Dedifferentiated amniotic fluid mesenchymal stem cell (primary cell): ENCODE measurements at regions not wholly inside any gene's neighbourhood (a gene's known extent, or its start where the extent isn't known, plus 50 kb on each side); places are given as distances from the start of the nearest gene placed in this dataset.
"Not testable (repeated sequence)": the region's sequence is repeated elsewhere in the genome, so short reads cannot be mapped to it uniquely, and the experiment has no call there.

ENCODE experiments used
- DNase-seq: peaks from one replicate; pipeline ENCODE4 v3.0.0-alpha.2; 2016; ENCODE audit errors: extremely low spot score

GRCh38 chr12:97713270-97713669 is 250.7 kb downstream of the RMST start:
- DNase-seq: no peak

GRCh38 chr12:97714107-97714563 is 251.5 kb downstream of the RMST start:
- DNase-seq: no peak

- no peak for DNase-seq
Observed at GRCh38 chr12:97716356-97716755, 253.8 kb downstream of the RMST start.

GRCh38 chr12:97723801-97724200 is 261.2 kb downstream of the RMST start:
- not testable (repeated sequence) for DNase-seq

- DNase-seq: no peak
Observed at GRCh38 chr12:97745406-97746101, 282.9 kb downstream of the RMST start.

GRCh38 chr12:97748298-97748697 is 285.7 kb downstream of the RMST start:
- no peak for DNase-seq

GRCh38 chr12:97751704-97752103 is 289.1 kb downstream of the RMST start:
- DNase-seq: no peak

- no peak for DNase-seq
Observed at GRCh38 chr12:97752129-97752528, 289.5 kb downstream of the RMST start.

- DNase-seq: no peak
Observed at GRCh38 chr12:97753332-97753731, 290.7 kb downstream of the RMST start.

- no peak for DNase-seq
Observed at GRCh38 chr12:97754306-97754705, 291.7 kb downstream of the RMST start.

- DNase-seq: no peak
Observed at GRCh38 chr12:97756066-97756666, 293.6 kb downstream of the RMST start.

- no peak for DNase-seq
Observed at GRCh38 chr12:97756741-97757140, 294.1 kb downstream of the RMST start.

- DNase-seq: no peak
Observed at GRCh38 chr12:97757481-97758193, 295.0 kb downstream of the RMST start.

- no peak for DNase-seq
Observed at GRCh38 chr12:97758194-97758501, 295.5 kb downstream of the RMST start.

GRCh38 chr12:97758586-97758985 is 296.0 kb downstream of the RMST start:
- DNase-seq: no peak

GRCh38 chr12:97760601-97761000 is 298.0 kb downstream of the RMST start:
- no peak for DNase-seq

GRCh38 chr12:97763113-97763512 is 300.5 kb downstream of the RMST start:
- no peak for DNase-seq

GRCh38 chr12:97764700-97765099 is 302.1 kb downstream of the RMST start:
- no peak for DNase-seq

- DNase-seq: no peak
Observed at GRCh38 chr12:97767347-97767746, 304.7 kb downstream of the RMST start.

- no peak for DNase-seq
Observed at GRCh38 chr12:97778111-97778510, 315.5 kb downstream of the RMST start.

GRCh38 chr12:97781342-97781741 is 318.7 kb downstream of the RMST start:
- no peak for DNase-seq

GRCh38 chr12:97784904-97785303 is 322.3 kb downstream of the RMST start:
- DNase-seq: no peak

GRCh38 chr12:97790281-97790680 is 327.7 kb downstream of the RMST start:
- DNase-seq: no peak
